Keratinocyte (primary cell): ENCODE measurements at regions not wholly inside any gene's neighbourhood (a gene's known extent, or its start where the extent isn't known, plus 50 kb on each side); places are given as distances from the start of the nearest gene placed in this dataset.

Experiments
- DNase-seq: peaks from one replicate; pipeline ENCODE4 v3.0.0-alpha.2; 2011; ENCODE audit warnings: low read depth, missing footprints, low spot score
- FAIRE-seq: peaks from 2 replicates; lab custom pipeline; 2011; peaks lifted over from hg19 to GRCh38; lab: Jason Lieb, UNC
- H2AFZ ChIP-seq: 2 replicates; pipeline ENCODE4 v1.6.0; 2012; ENCODE audit warnings: low read length, control low read depth, inconsistent platforms; ENCODE audit not compliant: control insufficient read depth
- H3K27ac ChIP-seq: 2 replicates; pipeline ENCODE4 v1.5.1; 2011; ENCODE audit warnings: low read length; ENCODE audit not compliant: control insufficient read depth, insufficient read depth
- H3K27me3 ChIP-seq: 3 replicates; pipeline ENCODE4 v1.6.0; 2011; ENCODE audit warnings: low read length; ENCODE audit not compliant: control insufficient read depth, insufficient read depth; ENCODE audit errors: extremely low read depth
- H3K36me3 ChIP-seq, 2 experiments: 2 replicates in 1 of 2; 3 replicates in 1 of 2; pipeline ENCODE4 v1.5.1; 2011; ENCODE audit warnings: low read length in 2 of 2, mild to moderate bottlenecking in 1 of 2; ENCODE audit not compliant: control insufficient read depth in 2 of 2, insufficient read depth in 2 of 2; ENCODE audit errors: extremely low read depth in 1 of 2
- H3K4me1 ChIP-seq: 3 replicates; pipeline ENCODE4 v1.5.1; 2011; ENCODE audit warnings: low read length; ENCODE audit not compliant: control insufficient read depth, insufficient read depth; ENCODE audit errors: extremely low read depth
- H3K4me2 ChIP-seq: 3 replicates; pipeline ENCODE4 v1.6.0; 2011; ENCODE audit warnings: low read depth, low read length; ENCODE audit not compliant: control insufficient read depth, insufficient read depth; ENCODE audit errors: extremely low read depth
- H3K4me3 ChIP-seq, 3 experiments: fragments of 200-600 bp in 1 of 3; sonication (generic) in 1 of 3; 2 replicates in 2 of 3; 3 replicates in 1 of 3; pipeline ENCODE4 v1.5.1; 2011 to 2016; ENCODE audit warnings: low read length in 3 of 3, mild to moderate bottlenecking in 3 of 3, control low read depth in 2 of 3, inconsistent platforms in 1 of 3, low read depth in 1 of 3, mixed read lengths in 1 of 3, mixed run types in 1 of 3, moderate library complexity in 1 of 3; ENCODE audit not compliant: control insufficient read depth in 2 of 3, insufficient read depth in 2 of 3; ENCODE audit errors: extremely low read depth in 1 of 3
- H3K79me2 ChIP-seq: 2 replicates; pipeline ENCODE4 v1.6.0; 2012; ENCODE audit warnings: low read length; ENCODE audit not compliant: control insufficient read depth, insufficient read depth
- H3K9ac ChIP-seq: 3 replicates; pipeline ENCODE4 v1.6.0; 2011; ENCODE audit warnings: low read length; ENCODE audit not compliant: control insufficient read depth, insufficient read depth; ENCODE audit errors: extremely low read depth
- H3K9me1 ChIP-seq: 3 replicates; pipeline ENCODE4 v1.6.0; 2011; ENCODE audit warnings: low read length; ENCODE audit not compliant: control insufficient read depth, insufficient read depth; ENCODE audit errors: extremely low read depth
- H3K9me3 ChIP-seq: 2 replicates; pipeline ENCODE4 v1.5.1; 2012; ENCODE audit warnings: low read depth, low read length; ENCODE audit not compliant: control insufficient read depth
- H4K20me1 ChIP-seq: 3 replicates; pipeline ENCODE4 v1.6.0; 2011; ENCODE audit warnings: low read length; ENCODE audit not compliant: control insufficient read depth, insufficient read depth; ENCODE audit errors: extremely low read depth
- CTCF ChIP-seq, 3 experiments: IDR thresholded peaks in 1 of 3; conservative IDR thresholded peaks in 1 of 3; optimal IDR thresholded peaks in 1 of 3; 2 replicates in 2 of 3; 3 replicates in 1 of 3; pipeline versions ENCODE3 to v1.5.1; 2011; ENCODE audit warnings: low read length in 3 of 3, mild to moderate bottlenecking in 3 of 3, moderate library complexity in 2 of 3, control low read depth in 1 of 3, inconsistent platforms in 1 of 3; ENCODE audit not compliant: insufficient read depth in 2 of 3; ENCODE audit errors: extremely low read depth in 1 of 3
- EZH2 ChIP-seq: IDR thresholded peaks from one replicate; pipeline ENCODE4 v1.6.1; 2012; ENCODE audit warnings: inconsistent platforms, mild to moderate bottlenecking, low read length, moderate library complexity
- dilution Hi-C: fragments of 300-500 bp; cut with MboI; formaldehyde crosslinking; loops from one replicate; pipeline ENCODE4 v1.7.0; 2020; ENCODE audit warnings: low sequenced_read_pairs; ENCODE audit not compliant: extremely low pct_ligation_motif_present

DNA sequence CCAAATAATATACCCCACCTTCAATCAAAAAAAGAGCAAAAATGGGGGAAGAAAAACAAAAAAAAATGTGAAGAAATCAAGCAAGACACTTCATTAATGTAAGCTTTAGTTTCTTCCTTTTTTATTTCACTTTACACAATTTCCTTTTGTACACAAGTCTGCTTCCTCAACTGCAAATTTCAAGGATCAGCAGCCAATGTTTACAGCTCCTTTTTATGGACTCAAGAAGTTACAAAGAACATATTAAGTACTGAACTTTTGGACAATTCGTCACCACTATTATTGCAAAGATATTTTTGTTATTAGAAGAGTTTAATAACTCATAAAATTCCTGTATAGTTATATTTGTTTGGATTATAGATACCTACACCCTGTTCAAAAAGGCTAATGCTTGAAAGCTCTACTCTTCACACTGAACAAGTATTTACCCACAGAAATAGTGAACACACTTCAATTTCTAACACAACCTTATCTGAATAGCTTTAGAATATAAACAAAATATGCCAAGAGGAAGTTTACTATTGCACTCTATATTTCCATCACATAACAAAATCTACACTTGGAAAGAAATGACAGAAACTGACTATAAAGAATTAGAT lies 658.7 kb upstream of the CNTNAP5 start:
- no peak overlapping the region for H3K27ac ChIP-seq
- H3K27me3 ChIP-seq: no peaks in the 10 kb centered on the region
- dilution Hi-C loops: no loop called here
- no peak for DNase-seq
- H4K20me1 ChIP-seq: no peaks in the 10 kb centered on the region
- no peaks in the 10 kb centered on the region for H3K36me3 ChIP-seq
- H3K9ac ChIP-seq: no peak overlapping the region
- no peaks in the 10 kb centered on the region for H3K4me1 ChIP-seq
- H3K79me2 ChIP-seq: no peaks in the 10 kb centered on the region
- H3K9me3 ChIP-seq: peaks cover 2% of the 10 kb centered on the region
- FAIRE-seq: no peak
- no peak overlapping the region for H3K4me3 ChIP-seq
- TF ChIP-seq CTCF (optimal IDR thresholded peaks at IDR 0.05 in 1 of 3, IDR thresholded peaks at IDR 0.05 in 1 of 3, conservative IDR thresholded peaks at IDR 0.05 in 1 of 3; ENCODE audit: extremely low read depth in 1 of 3, insufficient read depth in 2 of 3, low read length in 3 of 3): no peak
- TF ChIP-seq EZH2: no peak
- no peak overlapping the region for H3K4me2 ChIP-seq
- H2AFZ ChIP-seq: no peak overlapping the region
- H3K9me1 ChIP-seq: no peaks in the 10 kb centered on the region

- Histone ChIP-seq H3K36me3 (no peaks in the 10 kb centered on the region), H2AFZ (no peak overlapping the region), H3K27me3 (no peaks in the 10 kb centered on the region), H3K4me1 (no peaks in the 10 kb centered on the region), H4K20me1 (no peaks in the 10 kb centered on the region), H3K79me2 (no peaks in the 10 kb centered on the region), H3K9ac (no peak overlapping the region), H3K9me3 (peaks cover 4% of the 10 kb centered on the region), H3K4me3 (no peak overlapping the region), H3K4me2 (no peak overlapping the region), H3K9me1 (no peaks in the 10 kb centered on the region), H3K27ac (no peak overlapping the region)
- dilution Hi-C loops: no loop called here
- FAIRE-seq (no peak), DNase-seq (no peak)
- TF ChIP-seq CTCF (optimal IDR thresholded peaks at IDR 0.05 in 1 of 3, IDR thresholded peaks at IDR 0.05 in 1 of 3, conservative IDR thresholded peaks at IDR 0.05 in 1 of 3; ENCODE audit: extremely low read depth in 1 of 3, insufficient read depth in 2 of 3, low read length in 3 of 3) (no peak), EZH2 (no peak)
Observed at GRCh38 chr2:123370186-123370585, 654.9 kb upstream of the CNTNAP5 start.
